HG03521 (cell line): ENCODE measurements at regions not wholly inside any gene's neighbourhood (a gene's known extent, or its start where the extent isn't known, plus 50 kb on each side); places are given as distances from the start of the nearest gene placed in this dataset.

Experiments
- ATAC-seq: cut with Tn5 transposase; IDR thresholded peaks from one replicate; pipeline ENCODE4 v1.9.1; 2021; ENCODE audit warnings: mild to moderate bottlenecking, moderate library complexity; ENCODE audit not compliant: unreplicated experiment

DNA sequence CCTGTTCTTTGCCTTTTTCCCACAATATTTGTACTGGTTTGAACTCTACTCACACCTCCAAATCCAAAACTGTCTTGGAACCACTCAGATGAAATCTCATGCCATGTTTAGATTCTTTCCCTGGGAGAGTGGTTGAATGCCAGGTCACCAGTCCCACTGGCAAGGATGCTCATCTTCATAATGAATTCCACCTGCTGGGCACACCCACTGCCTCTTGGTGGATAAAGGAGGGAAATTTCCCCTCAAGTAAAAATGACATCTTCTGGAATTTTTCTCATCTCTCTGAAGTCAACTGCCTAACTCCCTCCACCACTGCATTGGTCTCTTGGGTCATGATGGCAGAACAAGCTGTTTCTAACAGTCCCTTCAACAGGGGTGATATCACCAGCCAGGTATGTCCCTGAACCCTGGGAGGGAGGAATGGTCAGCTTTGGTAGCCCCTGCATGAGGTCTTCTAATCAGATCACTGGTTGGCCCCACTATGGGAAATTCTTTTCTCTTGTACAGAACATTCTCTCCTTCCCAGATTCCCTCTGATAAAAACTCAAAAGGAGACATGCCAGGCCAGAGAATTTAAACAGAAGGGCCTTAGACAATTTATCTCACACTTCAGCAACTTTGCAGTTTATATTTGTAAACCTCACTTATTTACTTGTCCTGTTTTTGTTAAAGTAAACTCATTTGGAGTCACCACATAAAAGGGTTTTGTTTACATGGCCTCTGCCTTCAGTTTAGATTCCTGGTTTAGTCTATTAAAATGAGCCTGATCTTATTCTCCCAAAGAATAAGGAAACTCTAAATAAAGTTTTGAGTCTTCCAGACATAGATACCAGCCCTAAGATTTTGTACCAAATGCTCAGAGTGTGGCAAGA is 143.4 kb downstream of the WNT5A start:
- ATAC-seq = no peak

- no peak for ATAC-seq
Observed at GRCh38 chr3:55341502-55342031, 145.5 kb downstream of the WNT5A start.

GRCh38 chr3:55339819-55340218 is 147.3 kb downstream of the WNT5A start:
- ATAC-seq = no peak

DNA sequence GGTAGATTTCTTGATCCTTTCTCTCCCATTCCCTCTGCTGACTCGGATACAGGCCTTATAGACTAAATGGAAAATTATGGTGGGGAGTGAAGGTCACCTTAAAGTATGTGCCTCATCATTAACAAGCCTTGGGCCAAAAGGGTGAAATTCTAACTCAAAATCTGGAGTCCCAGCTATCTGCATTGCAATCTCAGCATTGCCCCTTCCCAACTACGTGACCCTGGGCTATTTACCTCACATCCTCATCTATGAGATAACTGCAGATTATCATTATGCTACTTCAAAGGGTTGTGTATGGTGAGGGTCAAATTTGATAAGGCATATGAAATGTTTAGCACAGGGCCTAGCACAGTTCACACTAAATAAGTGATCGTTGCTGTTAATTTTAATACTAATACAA is 147.7 kb downstream of the WNT5A start:
- no peak for ATAC-seq

DNA sequence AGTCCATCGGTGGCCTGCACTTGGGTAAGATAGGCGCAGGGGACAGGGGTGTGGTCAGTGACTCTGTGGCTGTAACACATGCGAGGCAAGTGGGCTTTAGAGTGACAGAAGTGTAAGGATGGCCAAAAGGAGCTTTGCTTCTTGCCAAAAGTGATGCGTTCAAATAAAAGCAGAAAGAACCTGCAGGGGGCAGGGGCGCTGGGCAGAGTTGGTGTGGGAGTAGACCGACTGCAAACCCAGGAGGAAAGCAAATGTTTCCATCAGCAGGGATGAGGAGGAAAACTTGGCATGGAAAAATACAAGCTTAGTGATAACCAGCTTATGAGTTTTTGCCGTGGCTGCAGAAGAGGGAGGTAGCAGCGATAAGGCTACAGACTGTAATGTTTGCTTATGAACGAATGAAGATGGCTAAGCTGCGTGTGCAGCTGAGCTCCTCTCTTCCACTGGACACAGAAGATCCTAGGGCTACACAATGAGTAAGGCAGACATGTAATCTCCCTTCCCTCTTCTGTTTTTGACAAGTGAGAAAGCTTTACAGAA is 149.4 kb downstream of the WNT5A start:
- ATAC-seq = no peak

GRCh38 chr3:55333923-55334322 is 153.2 kb downstream of the WNT5A start:
- ATAC-seq = no peak

GRCh38 chr3:55333046-55333445 is 154.1 kb downstream of the WNT5A start:
- ATAC-seq = no peak

GRCh38 chr3:55332176-55332575 is 154.9 kb downstream of the WNT5A start:
- no peak for ATAC-seq

- ATAC-seq = no peak
Observed at GRCh38 chr3:55331524-55331923, 155.6 kb downstream of the WNT5A start.

- no peak for ATAC-seq
Observed at GRCh38 chr3:55330756-55331155, 156.3 kb downstream of the WNT5A start.

GRCh38 chr3:55330355-55330754 is 156.8 kb downstream of the WNT5A start:
- ATAC-seq = no peak

- no peak for ATAC-seq
Observed at GRCh38 chr3:55329849-55330248, 157.3 kb downstream of the WNT5A start.

DNA sequence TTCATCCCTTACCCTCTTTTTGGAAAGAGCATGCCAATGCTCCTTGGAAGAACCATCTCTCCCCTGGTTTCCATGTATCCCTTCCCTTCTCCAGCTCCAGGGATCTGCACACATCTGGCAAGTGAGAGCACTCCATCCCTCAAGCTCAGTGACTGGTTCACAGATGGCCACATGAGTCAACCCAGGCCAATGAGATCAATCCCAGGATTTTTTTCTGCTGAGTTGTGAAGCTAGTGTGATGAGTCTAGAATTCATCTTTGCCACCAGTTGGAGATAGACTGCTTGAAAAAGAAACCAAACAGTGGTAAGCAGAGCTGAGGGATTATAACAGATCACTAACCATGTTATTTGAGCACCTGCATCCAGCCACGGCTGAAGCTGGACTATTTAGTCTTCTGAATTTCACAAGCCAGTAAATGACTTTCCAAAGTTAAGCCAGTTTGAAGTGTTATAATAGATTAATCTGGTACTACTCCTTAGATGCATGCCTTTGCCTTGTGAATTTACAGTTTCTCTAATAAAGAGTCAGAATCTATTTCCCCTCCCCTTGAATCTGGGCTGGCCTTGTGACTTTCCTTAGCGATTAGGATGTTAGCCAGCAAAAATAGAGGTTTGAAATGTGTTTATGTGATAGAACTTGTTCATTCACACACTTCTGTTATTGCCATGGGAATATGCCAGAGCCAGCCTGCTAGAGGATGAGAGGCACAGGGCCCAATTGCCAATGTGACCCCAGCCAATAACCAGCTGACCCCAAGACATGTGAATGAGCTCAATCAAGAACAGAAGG is 159.8 kb downstream of the WNT5A start:
- no peak for ATAC-seq

DNA sequence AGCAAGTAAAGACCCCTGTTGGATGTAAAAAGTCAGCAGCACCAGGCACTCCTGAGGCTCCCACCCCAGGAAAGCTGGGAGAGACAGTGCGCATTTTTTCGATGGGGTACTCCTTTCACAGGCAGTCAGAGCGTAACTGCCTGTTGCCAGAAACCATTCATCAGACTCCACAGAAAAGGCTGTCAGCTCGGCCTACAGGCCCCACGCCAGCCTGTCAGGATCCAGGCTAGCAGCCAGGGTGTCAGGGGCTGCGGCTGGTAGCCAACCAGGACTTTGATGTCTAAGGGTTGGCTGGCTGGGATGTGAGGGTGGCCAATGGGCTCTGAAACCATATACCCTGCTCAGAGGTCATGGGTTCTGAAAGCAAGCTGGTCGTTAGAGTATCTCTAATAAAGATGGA is 164.5 kb downstream of the WNT5A start:
- ATAC-seq = no peak

GRCh38 chr3:55320928-55321327 is 166.2 kb downstream of the WNT5A start:
- no peak for ATAC-seq

GRCh38 chr3:55315396-55315795 is 171.7 kb downstream of the WNT5A start:
- no peak for ATAC-seq

DNA sequence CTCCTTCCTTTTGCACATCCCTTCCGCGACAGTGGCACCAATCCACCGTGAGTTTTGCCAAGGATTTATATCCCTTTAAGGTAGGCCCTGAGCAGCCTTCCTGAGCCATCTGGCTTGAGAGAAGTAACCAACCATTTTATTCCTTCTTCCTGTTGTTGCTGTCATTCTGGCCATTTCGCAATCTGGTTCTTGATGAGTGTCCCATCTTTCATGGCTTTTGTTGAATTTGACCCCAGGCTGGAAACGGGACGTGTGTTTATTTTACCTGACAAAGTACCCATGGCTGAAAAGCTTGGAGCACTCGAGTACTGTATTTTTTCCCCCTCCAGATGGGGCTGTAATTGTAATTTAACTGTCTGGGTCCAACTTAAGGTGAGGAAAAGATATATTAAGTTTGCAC is 173.4 kb downstream of the WNT5A start:
- no peak for ATAC-seq

DNA sequence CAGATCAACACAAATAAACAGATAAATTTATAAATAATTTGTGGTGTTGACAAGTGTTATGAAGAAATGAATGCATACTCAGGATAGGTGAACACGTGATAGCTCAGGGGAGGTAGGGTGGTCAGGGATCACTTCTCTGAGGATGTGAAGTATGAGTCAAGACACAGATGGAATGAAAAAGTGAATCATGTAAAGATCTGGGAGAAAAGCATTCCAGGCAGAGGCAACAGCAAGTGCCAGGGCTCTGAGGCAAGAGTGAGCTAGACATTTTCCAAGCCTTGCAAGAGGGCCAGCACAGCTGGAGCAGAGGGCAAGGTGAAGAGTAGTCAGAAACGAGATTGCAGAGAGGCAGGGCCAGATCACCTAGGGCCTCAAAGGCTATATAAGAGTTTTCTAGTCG is 177.8 kb downstream of the WNT5A start:
- no peak for ATAC-seq

- ATAC-seq = no peak
Observed at GRCh38 chr3:55307622-55308021, 179.5 kb downstream of the WNT5A start.

DNA sequence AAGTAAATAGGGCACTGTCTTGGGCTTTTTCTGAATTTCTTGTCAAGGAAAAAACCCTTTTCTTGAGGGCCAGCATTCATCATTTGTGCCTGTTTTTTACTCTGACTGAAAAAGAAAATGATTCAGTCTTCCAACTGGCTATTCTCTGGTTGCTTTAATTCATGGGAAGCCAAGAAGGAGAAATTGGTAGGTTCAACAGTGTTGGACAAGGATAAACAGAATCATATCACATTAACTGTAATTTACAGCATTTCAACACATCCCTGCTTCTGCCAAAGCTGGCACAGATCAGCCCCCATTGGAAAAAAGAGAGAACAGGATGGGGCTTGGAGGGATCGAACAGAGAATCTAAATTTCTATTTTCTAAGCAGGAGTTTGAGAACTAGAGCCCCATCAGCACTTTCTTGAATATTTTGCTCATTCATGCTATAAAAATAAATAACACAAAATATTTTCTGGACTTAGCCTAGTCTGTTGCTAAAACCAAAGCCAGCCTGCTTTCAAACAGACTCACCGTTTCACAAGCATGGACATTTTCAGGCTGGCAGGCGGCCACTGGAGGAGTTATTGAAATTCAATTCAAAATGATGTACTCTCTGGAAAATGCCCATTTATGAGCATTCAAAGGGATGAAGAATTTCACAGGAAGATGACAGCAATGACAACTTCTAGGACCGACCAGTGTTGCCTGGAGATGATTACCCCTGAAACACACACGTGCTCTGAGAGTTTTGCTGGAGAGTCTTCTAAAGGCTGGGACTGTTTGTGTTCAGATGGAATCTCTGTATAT is 181.2 kb downstream of the WNT5A start:
- no peak for ATAC-seq

GRCh38 chr3:55300701-55301100 is 186.4 kb downstream of the WNT5A start:
- no peak for ATAC-seq
